OCI-LY1 (cell line): ENCODE measurements at regions not wholly inside any gene's neighbourhood (a gene's known extent, or its start where the extent isn't known, plus 50 kb on each side); places are given as distances from the start of the nearest gene placed in this dataset.

ENCODE experiments used
- EZH2 ChIP-seq: fragments of 200-600 bp; sonication (generic), shearing (Covaris generic); IDR thresholded peaks from 2 replicates; pipeline ENCODE4 v1.8.0; 2017; ENCODE audit warnings: borderline replicate concordance, mixed run types, mild to moderate bottlenecking, antibody characterized with exemption, low read length, moderate library complexity, mixed read lengths
- TF ChIP-seq, protein P1 (sequence below): fragments of 200-600 bp; sonication (generic), shearing (Covaris generic); IDR thresholded peaks from 2 replicates; pipeline ENCODE4 v1.5.1; 2017; ENCODE audit warnings: mild to moderate bottlenecking, antibody characterized with exemption, low read length, moderate library complexity, mixed read lengths

- no peak for TF ChIP-seq EZH2
- TF ChIP-seq, protein P1, sequence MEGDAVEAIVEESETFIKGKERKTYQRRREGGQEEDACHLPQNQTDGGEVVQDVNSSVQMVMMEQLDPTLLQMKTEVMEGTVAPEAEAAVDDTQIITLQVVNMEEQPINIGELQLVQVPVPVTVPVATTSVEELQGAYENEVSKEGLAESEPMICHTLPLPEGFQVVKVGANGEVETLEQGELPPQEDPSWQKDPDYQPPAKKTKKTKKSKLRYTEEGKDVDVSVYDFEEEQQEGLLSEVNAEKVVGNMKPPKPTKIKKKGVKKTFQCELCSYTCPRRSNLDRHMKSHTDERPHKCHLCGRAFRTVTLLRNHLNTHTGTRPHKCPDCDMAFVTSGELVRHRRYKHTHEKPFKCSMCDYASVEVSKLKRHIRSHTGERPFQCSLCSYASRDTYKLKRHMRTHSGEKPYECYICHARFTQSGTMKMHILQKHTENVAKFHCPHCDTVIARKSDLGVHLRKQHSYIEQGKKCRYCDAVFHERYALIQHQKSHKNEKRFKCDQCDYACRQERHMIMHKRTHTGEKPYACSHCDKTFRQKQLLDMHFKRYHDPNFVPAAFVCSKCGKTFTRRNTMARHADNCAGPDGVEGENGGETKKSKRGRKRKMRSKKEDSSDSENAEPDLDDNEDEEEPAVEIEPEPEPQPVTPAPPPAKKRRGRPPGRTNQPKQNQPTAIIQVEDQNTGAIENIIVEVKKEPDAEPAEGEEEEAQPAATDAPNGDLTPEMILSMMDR: no peak
Observed at GRCh38 chr3:103308921-103309320, 874.1 kb downstream of the ZPLD1 start.
